ENCODE measurements at regions not wholly inside any gene's neighbourhood (a gene's known extent, or its start where the extent isn't known, plus 50 kb on each side); places are given as distances from the start of the nearest gene placed in this dataset.

- TF ChIP-seq CTCF (IDR thresholded peaks at IDR 0.05; ENCODE audit: low read depth, low read length) = no peak
- peak; percentile 8 for DNase-seq
- H3K36me3 ChIP-seq = no peaks in the 10 kb centered on the region
- H3K4me1 ChIP-seq = peaks cover 7% of the 10 kb centered on the region
- no peaks in the 10 kb centered on the region for H3K9me3 ChIP-seq
- H3K4me3 ChIP-seq (ENCODE audit: low read depth, low read length) = no peak overlapping the region
- no peaks in the 10 kb centered on the region for H3K27me3 ChIP-seq
Measured at GRCh38 chr4:147328189-147328588, 152.7 kb upstream of the EDNRA start.

GRCh38 chr4:147328756-147329446 lies 152.0 kb upstream of the EDNRA start:
- Histone ChIP-seq H3K4me1 (peaks cover 7% of the 10 kb centered on the region), H3K27me3 (no peaks in the 10 kb centered on the region), H3K9me3 (no peaks in the 10 kb centered on the region), H3K4me3 (ENCODE audit: low read depth, low read length) (no peak overlapping the region), H3K36me3 (no peaks in the 10 kb centered on the region)
- no peak for TF ChIP-seq CTCF (IDR thresholded peaks at IDR 0.05; ENCODE audit: low read depth, low read length)
- DNase-seq = no peak

DNA sequence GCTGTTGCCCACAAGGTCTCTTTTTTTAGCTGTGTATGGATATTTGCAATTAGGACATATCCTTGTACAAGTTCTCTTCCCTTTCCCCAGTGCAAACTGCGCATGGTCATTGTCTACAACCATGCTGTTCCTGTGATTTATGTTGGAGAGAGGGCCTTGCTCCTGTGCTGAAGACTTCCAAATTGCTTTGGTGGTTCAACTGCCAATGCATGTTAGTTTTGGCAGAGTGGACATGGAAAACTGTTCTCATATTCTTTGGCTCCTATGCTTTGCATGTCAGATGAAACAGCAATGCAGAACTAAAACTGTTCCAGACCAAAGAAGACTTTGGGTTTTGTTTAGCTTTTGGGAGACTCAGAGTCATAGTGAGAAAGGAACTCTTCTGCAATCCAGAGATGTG lies 148.8 kb upstream of the EDNRA start:
- Histone ChIP-seq H3K27me3 (no peaks in the 10 kb centered on the region), H3K4me3 (ENCODE audit: low read depth, low read length) (no peak overlapping the region), H3K9me3 (no peaks in the 10 kb centered on the region), H3K4me1 (peaks cover 7% of the 10 kb centered on the region), H3K36me3 (no peaks in the 10 kb centered on the region)
- DNase-seq = no peak
- TF ChIP-seq CTCF (IDR thresholded peaks at IDR 0.05; ENCODE audit: low read depth, low read length) = no peak

DNA sequence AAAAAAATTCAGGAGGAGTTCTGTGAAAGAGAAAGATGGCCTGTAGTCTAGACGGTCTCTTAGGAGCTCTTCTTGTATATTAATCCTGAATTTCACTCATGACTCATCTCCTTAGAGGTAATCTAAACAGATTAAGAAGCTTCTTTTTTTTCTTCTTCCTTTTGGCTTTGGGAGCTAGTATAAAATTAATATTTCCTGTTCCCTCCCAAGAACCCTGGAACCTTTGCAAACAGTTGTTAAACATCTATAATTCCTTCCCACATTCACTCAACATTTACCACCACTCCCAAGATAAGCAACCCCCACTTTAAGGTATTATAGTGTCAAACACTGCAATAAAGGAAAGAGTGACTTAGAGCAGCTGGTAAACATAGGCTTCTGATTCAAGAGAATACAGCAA lies 146.4 kb upstream of the EDNRA start:
- Histone ChIP-seq H3K4me1 (no peaks in the 10 kb centered on the region), H3K9me3 (no peaks in the 10 kb centered on the region), H3K36me3 (no peaks in the 10 kb centered on the region), H3K27me3 (no peaks in the 10 kb centered on the region), H3K4me3 (ENCODE audit: low read depth, low read length) (no peak overlapping the region)
- TF ChIP-seq CTCF (IDR thresholded peaks at IDR 0.05; ENCODE audit: low read depth, low read length) = no peak
- DNase-seq = no peak

DNA sequence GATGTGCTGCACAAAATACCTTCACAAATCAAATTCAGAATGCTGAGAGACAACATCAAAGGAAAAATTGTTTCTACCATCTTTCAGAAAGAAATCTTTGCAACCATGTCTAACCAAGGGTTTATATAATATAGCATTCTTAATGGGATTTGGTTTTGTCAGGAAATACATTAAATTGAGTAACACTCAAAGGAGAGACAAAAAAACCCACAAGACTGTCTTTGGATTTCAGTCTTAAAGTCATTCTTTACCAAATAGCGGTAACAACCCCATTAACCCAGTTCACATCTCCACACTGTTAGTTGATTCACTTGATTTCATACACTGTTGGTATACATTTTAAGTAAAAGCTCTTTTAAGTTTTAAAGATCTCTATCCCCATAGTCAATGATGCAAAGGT lies 145.7 kb upstream of the EDNRA start:
- DNase-seq = no peak
- Histone ChIP-seq H3K27me3 (no peaks in the 10 kb centered on the region), H3K9me3 (no peaks in the 10 kb centered on the region), H3K4me3 (ENCODE audit: low read depth, low read length) (no peak overlapping the region), H3K36me3 (no peaks in the 10 kb centered on the region), H3K4me1 (peaks cover 2% of the 10 kb centered on the region)
- no peak for TF ChIP-seq CTCF (IDR thresholded peaks at IDR 0.05; ENCODE audit: low read depth, low read length)

- H3K36me3 ChIP-seq = no peaks in the 10 kb centered on the region
- peaks cover 13% of the 10 kb centered on the region for H3K4me1 ChIP-seq
- no peak overlapping the region for H3K4me3 ChIP-seq (ENCODE audit: low read depth, low read length)
Measured at GRCh38 chr4:147336252-147336651, 144.6 kb upstream of the EDNRA start.

More at GRCh38 chr4:147336252-147336651, 144.6 kb upstream of the EDNRA start:
- Histone ChIP-seq H3K9me3 (no peaks in the 10 kb centered on the region), H3K27me3 (no peaks in the 10 kb centered on the region)
- no peak for TF ChIP-seq CTCF (IDR thresholded peaks at IDR 0.05; ENCODE audit: low read depth, low read length)
- no peak for DNase-seq

All from BE2C (cell line).